ENCODE measurements at regions not wholly inside any gene's neighbourhood (a gene's known extent, or its start where the extent isn't known, plus 50 kb on each side); places are given as distances from the start of the nearest gene placed in this dataset.

- DNase-seq (ENCODE audit: low read depth in 2 of 2), result no peak
- no peak overlapping the region for H3K4me3 ChIP-seq (replicated peaks in 1 of 2; ENCODE audit: low read depth in 2 of 2, low read length in 2 of 2)
- no peak for TF ChIP-seq CTCF (IDR thresholded peaks at IDR 0.05; ENCODE audit: low read depth, low read length)
Observed at GRCh38 chr5:99879791-99880511, 655.2 kb upstream of the FAM174A start.

- no peak for DNase-seq (ENCODE audit: low read depth in 2 of 2)
- no peak for TF ChIP-seq CTCF (IDR thresholded peaks at IDR 0.05; ENCODE audit: low read depth, low read length)
- no peak overlapping the region for H3K4me3 ChIP-seq (replicated peaks in 1 of 2; ENCODE audit: low read depth in 2 of 2, low read length in 2 of 2)
Observed at GRCh38 chr5:99878830-99879229, 656.3 kb upstream of the FAM174A start.

GRCh38 chr5:99866740-99867139 is 668.4 kb upstream of the FAM174A start:
- no peak for DNase-seq (ENCODE audit: low read depth in 2 of 2)
- no peak overlapping the region for H3K4me3 ChIP-seq (replicated peaks in 1 of 2; ENCODE audit: low read depth in 2 of 2, low read length in 2 of 2)
- no peak for TF ChIP-seq CTCF (IDR thresholded peaks at IDR 0.05; ENCODE audit: low read depth, low read length)

- no peak for TF ChIP-seq CTCF (IDR thresholded peaks at IDR 0.05; ENCODE audit: low read depth, low read length)
- no peak overlapping the region for H3K4me3 ChIP-seq (replicated peaks in 1 of 2; ENCODE audit: low read depth in 2 of 2, low read length in 2 of 2)
- DNase-seq (ENCODE audit: low read depth in 2 of 2), result no peak
Observed at GRCh38 chr5:99865159-99865558, 670.0 kb upstream of the FAM174A start.

- no peak overlapping the region for H3K4me3 ChIP-seq (replicated peaks in 1 of 2; ENCODE audit: low read depth in 2 of 2, low read length in 2 of 2)
- TF ChIP-seq CTCF (IDR thresholded peaks at IDR 0.05; ENCODE audit: low read depth, low read length), result no peak
- DNase-seq (ENCODE audit: low read depth in 2 of 2), result no peak
Observed at GRCh38 chr5:99835791-99836190, 699.4 kb upstream of the FAM174A start.

- no peak for TF ChIP-seq CTCF (IDR thresholded peaks at IDR 0.05; ENCODE audit: low read depth, low read length)
- DNase-seq (ENCODE audit: low read depth in 2 of 2), result no peak
- no peak overlapping the region for H3K4me3 ChIP-seq (replicated peaks in 1 of 2; ENCODE audit: low read depth in 2 of 2, low read length in 2 of 2)
Observed at GRCh38 chr5:99827136-99827535, 708.0 kb upstream of the FAM174A start.

- no peak for DNase-seq (ENCODE audit: low read depth in 2 of 2)
- H3K4me3 ChIP-seq (replicated peaks in 1 of 2; ENCODE audit: low read depth in 2 of 2, low read length in 2 of 2), result no peak overlapping the region
- TF ChIP-seq CTCF (IDR thresholded peaks at IDR 0.05; ENCODE audit: low read depth, low read length), result no peak
Observed at GRCh38 chr5:99817796-99818195, 717.4 kb upstream of the FAM174A start.

All from cardiac fibroblast (primary cell).